ENCODE measurements at regions not wholly inside any gene's neighbourhood (a gene's known extent, or its start where the extent isn't known, plus 50 kb on each side); places are given as distances from the start of the nearest gene placed in this dataset.

DNA sequence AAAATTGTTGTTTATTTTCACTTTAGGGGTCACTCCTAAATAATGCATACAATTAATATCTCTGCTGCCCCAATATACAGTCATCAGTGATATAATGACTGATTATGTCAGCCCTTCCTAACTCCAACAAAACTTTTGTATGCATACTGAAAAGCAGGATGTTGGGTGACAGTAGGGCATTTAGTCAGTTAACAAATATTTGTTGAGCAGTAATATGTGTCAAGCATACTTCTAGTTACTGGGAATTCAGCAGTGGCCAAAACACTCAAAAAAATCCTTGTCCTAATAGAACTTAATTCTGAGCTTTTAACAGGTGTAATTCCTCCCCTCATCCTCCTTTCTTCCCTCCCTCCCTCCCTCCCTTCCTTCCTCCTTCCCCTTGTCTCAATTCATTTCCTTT is 560.7 kb upstream of the KLHL1 start:
- Mint-ChIP-seq H3K36me3 (ENCODE audit: insufficient read depth in 1 of 3, low read depth in 3 of 3) (no peaks in the 10 kb centered on the region), H3K9me3 (no peaks in the 10 kb centered on the region), H3K27ac (no peak overlapping the region), H3K4me3 (no peak overlapping the region), H3K27me3 (ENCODE audit: low read depth) (no peaks in the 10 kb centered on the region), H3K4me1 (peaks cover 10 to 20% of the 10 kb centered on the region in 2 experiments)
- no peaks in the 10 kb centered on the region for H4K20me1 ChIP-seq (ENCODE audit: control insufficient read depth, insufficient read depth, insufficient read length)
- DNase-seq = no peak
- H2BK120ac ChIP-seq (ENCODE audit: low read depth, low read length, poor library complexity, severe bottlenecking) = no peak overlapping the region
- no peak overlapping the region for H3K56ac ChIP-seq (ENCODE audit: insufficient read length, low read depth, low read length)
- no peak overlapping the region for H2BK20ac ChIP-seq (ENCODE audit: low read depth, low read length, poor library complexity, severe bottlenecking)
- H3K23me2 ChIP-seq (ENCODE audit: insufficient read length, low read depth, low read length, poor library complexity, severe bottlenecking) = no peaks in the 10 kb centered on the region
- H3T11ph ChIP-seq (ENCODE audit: low read length) = no peak overlapping the region
- H3K79me1 ChIP-seq (ENCODE audit: insufficient read depth, low read depth, low read length, poor library complexity, severe bottlenecking) = no peaks in the 10 kb centered on the region
- H2AFZ ChIP-seq (ENCODE audit: low read length) = no peak overlapping the region
- no peaks in the 10 kb centered on the region for H3K9me3 ChIP-seq (ENCODE audit: control insufficient read depth, low read depth, low read length)
- H3K79me2 ChIP-seq (ENCODE audit: insufficient read depth, low read length) = no peaks in the 10 kb centered on the region
- no peak overlapping the region for H2BK5ac ChIP-seq (ENCODE audit: insufficient read length, low read length)
- H2AK5ac ChIP-seq (ENCODE audit: insufficient read length, low read length) = no peak overlapping the region
- no peak overlapping the region for H2BK12ac ChIP-seq (ENCODE audit: insufficient read length, low read depth, low read length)
- TF ChIP-seq, protein P1, sequence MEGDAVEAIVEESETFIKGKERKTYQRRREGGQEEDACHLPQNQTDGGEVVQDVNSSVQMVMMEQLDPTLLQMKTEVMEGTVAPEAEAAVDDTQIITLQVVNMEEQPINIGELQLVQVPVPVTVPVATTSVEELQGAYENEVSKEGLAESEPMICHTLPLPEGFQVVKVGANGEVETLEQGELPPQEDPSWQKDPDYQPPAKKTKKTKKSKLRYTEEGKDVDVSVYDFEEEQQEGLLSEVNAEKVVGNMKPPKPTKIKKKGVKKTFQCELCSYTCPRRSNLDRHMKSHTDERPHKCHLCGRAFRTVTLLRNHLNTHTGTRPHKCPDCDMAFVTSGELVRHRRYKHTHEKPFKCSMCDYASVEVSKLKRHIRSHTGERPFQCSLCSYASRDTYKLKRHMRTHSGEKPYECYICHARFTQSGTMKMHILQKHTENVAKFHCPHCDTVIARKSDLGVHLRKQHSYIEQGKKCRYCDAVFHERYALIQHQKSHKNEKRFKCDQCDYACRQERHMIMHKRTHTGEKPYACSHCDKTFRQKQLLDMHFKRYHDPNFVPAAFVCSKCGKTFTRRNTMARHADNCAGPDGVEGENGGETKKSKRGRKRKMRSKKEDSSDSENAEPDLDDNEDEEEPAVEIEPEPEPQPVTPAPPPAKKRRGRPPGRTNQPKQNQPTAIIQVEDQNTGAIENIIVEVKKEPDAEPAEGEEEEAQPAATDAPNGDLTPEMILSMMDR (conservative IDR thresholded peaks at IDR 0.05) = no peak
- no peak overlapping the region for H3K27ac ChIP-seq (ENCODE audit: insufficient read length, low read depth, low read length)
- H3K4me2 ChIP-seq (ENCODE audit: insufficient read depth, insufficient read length, low read length) = no peak overlapping the region
- no peak overlapping the region for H3K18ac ChIP-seq (ENCODE audit: insufficient read length, low read depth, low read length)
- H4K8ac ChIP-seq (replicated peaks; ENCODE audit: insufficient read length, low read depth, low read length) = no peak overlapping the region
- H3K27me3 ChIP-seq (ENCODE audit: insufficient read depth, low read length) = no peaks in the 10 kb centered on the region
- H4K91ac ChIP-seq (ENCODE audit: insufficient read length, low read depth, low read length) = no peak overlapping the region
- H3K23ac ChIP-seq (ENCODE audit: insufficient read length, low read depth, low read length) = no peak overlapping the region
- no peak overlapping the region for H3K14ac ChIP-seq (ENCODE audit: insufficient read depth, low read length)
- H4K5ac ChIP-seq (ENCODE audit: insufficient read length, low read depth, low read length) = no peak overlapping the region
- H2BK15ac ChIP-seq (ENCODE audit: low read depth, low read length) = no peak overlapping the region
- H3K9ac ChIP-seq (ENCODE audit: extremely low read depth, insufficient read length, low read length) = no peak overlapping the region
- H3K4me1 ChIP-seq (ENCODE audit: insufficient read depth, low read length) = no peaks in the 10 kb centered on the region; the same call in 1 of the 2 replicates
- no peak overlapping the region for H3K4ac ChIP-seq (ENCODE audit: low read depth, low read length)
